NCI-H2196 (cell line): ENCODE measurements at regions not wholly inside any gene's neighbourhood (a gene's known extent, or its start where the extent isn't known, plus 50 kb on each side); places are given as distances from the start of the nearest gene placed in this dataset.
"Not testable (repeated sequence)": the region's sequence is repeated elsewhere in the genome, so short reads cannot be mapped to it uniquely, and the experiment has no call there.

Source experiments
- DNase-seq: peaks from one replicate; lab custom pipeline; 2025; ENCODE audit not compliant: unreplicated experiment; lab: John Stamatoyannopoulos, UW

DNA sequence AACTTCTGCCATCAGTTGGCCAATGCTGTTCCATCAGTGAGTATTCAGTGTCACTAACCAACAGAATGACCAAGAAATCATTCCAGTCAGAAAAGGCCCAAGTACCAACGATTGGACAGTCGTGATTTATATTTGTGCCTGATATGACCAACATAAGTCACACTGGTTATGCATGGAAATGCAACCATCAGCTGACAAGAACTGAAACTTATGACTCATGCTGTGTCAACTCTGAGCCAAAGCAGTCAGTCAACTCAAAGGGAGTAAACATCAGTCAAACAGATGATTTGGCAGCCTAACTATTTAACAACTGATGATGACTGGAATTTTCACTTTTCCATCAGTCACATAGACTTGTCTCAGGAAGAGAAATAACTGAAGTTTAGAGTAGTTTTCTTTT, 142.4 kb downstream of the ANXA2 start:
- DNase-seq: no peak

DNA sequence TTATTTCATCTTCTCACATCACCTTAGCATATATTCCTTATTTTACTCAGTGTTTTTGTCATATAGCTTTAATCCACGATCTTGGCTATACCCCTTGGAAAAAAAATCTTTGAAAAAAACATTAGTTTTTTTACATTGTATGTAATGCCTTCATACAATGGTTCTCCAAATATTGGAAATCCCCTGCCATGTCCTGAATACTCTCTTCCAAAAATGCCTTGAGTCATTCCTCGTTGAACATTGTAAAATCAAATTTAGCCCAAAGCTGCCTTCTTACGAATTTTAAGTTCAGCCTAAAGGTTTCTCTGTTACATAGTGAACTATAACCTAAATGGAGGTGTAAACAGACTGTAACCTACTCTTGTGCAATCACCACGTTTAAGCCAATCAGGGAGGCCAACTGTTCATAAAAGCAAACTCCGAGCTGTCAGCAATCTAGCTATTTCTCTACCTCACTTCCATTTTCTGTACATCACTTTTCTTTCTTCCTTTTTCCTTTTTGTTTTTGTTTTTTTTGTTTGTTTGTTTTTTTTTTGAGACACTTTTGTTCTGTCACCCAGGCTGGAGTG, 140.1 kb downstream of the ANXA2 start:
- DNase-seq: no peak

DNA sequence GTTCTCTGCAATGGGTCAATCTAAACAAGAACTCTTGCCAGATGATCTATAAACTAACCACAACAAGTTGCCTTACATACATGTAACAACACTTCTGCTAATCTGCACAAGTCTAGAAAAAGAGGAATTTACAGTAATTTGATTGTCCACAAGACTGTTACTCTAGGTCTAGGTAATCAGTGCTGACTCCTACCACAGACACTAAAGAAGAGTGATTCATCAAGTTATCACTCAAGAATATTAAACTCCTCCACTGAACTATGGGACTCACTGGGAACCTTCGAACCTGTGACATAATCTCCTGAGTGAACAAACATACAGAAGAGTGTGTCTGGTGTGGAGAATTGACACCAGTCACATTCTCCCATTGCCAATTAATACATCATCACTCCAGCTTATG, 138.3 kb downstream of the ANXA2 start:
- DNase-seq: no peak

DNA sequence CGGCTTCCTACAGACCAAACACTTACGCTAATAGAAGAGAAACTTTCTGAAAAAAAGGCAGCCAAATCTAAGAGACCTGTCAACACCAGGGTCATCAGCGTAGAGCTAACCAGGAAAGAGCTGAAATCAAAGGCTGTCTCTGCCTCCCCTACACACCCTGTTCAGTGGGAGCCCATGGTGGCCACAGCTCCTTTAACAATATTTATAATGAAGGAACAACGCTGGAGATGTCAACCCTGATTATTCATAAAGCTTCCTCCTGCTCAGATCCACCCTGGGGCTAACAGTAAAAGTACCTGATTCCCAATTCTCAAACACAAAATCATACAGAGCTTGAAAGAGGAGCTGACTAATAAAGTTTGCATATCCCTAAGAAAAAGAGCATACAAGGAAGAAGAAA, 133.7 kb downstream of the ANXA2 start:
- DNase-seq: no peak

DNA sequence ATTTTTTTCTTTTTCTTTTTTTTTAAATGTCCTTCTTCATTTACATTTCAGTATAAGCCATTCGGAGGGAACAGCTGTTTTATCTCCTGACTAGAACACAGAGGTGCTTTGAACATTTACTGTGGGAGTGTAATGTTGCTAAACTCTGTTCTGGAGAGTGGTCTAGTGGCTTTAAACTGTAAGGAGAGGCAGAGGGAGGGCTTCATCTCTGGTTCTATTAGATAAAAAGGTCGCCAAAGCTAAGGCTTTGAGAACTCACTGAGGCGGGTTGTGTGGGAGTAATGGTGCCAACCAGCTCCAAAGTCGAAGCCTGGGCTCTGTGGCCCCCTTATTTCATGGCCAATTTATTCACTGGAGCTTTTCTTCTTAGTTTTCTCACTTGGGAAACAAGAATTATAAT, 133.2 kb downstream of the ANXA2 start:
- DNase-seq: no peak

DNA sequence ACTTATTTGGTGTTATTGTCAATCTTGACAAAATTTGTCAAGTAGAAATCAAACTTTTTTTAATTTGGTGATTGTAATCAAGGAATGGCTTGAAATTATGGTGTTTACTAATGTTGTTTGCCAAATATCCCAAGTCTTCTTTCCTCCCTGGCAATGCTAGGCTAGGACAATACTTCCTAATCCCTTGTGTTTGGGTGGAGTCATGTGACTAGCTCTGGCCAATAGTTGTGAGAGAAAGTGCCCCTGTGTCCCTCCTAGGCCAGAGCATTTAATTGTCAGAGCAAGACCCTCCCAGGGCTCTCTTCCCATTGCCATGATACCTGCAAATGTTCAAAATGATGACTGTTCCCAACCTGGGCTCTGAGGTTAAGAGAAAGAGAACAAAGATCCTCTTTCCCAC, 132.7 kb downstream of the ANXA2 start:
- DNase-seq: no peak

DNA sequence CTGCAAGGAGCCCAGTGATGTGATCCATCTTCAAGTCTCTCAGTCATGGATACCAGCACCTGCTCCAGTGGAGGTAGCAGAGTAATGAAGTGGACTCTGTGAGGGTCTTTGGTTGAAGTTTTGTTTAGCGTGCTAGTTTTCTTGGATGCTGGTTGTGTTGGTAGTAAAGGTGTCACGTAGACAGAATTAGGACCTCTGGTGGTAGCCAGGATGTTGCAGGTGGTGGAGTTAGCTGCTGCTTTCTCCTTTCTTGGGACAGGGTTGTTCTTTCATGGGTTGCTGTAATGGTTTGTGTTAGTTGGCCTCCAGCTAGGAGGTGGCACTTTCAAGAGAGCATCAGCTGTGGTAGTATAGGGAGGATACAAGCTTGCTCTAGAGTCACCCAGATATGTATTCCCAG, 125.2 kb downstream of the ANXA2 start:
- DNase-seq: no peak

DNA sequence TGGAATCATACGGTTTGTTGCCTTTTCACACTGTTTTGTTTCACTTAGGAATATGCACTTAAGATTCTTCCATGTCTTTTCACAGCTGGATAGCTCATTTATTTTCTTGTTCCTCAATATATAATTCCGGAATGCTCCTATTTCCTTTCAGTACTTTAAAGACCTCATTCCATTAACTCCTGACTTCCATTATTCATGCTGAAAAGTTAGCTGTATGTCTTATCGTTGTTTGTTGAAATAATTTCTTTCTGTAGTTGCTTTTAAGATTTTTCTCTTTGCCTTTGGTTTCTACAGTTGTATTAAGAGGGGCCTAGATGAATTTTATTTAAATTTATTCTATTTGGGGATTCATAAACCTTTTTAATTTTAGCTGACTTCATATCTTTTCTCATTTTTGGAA, 122.2 kb downstream of the ANXA2 start:
- no peak for DNase-seq

DNA sequence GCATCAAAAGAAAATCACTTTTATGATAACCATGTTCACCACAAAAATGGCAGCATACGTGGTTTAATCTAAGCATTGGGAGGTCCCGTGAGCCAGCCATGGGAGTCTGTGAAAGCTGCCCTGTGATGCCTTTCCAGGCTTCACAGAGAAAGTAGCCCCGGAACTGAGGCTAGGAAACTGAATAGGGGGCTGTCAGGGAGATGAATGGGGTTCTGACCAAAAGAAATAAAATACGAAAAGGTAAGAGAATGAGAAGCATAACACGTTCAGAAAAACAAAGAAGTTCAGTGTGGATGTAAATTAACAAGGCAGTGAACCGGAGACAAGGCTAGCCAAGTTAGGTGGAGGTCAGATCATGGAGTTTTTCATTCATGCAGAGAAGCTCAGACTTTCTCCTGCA, 118.9 kb downstream of the ANXA2 start:
- DNase-seq: no peak

DNA sequence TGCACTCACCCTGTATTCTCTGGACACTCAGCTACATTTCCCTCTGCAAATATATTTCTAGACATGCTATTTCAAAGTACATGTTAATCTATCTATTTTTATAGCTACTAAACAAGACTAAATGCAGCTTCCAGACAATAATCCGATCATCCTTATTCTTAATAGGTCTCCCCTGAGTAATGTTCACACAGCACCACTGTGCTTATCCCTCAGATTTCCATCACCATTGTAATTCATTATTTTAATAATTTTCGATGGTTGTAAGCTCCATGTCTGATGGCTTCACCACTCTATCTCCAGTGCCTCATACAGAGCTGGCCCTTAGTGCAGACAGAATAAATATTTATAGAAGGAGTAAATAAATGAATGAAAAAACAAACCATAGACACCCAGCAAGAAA, 117.5 kb downstream of the ANXA2 start:
- DNase-seq: no peak

DNA sequence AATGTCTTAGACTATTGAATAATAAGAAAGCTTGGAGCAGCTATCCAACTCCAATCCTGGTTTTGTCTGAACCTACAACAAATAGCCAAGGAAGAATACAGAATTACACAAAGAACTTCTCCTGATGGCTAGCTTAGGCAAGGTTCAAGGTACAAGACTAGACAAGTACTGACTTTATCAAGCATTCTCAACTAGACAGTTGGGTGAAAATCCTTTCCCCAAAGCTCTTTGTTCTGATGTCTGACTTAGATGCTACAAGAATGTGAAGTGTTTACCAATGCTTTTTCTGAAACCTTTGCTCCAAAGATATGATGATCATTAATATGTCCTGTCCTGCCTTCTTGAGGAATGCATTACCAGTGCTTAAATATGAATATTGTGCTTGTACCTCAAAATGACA, 113.8 kb downstream of the ANXA2 start:
- no peak for DNase-seq

DNA sequence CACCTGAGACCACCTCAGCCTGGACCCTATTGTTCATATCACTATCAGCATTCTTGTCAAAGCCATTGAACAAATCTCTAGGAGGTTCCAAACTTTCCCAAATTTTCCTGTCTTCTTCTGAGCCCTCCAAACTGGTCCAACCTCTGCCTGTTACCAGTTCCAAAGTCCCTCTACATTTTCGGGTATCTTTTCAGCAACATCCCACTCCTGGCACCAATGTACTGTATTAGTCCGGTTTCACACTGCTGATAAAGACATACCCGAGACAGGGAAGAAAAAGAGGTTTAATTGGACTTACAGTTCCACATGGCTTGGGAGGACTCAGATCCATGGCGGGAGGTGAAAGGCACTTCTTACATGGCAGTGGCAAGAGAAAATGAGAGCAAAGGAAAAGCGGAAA, 101.9 kb downstream of the ANXA2 start:
- not testable (repeated sequence) for DNase-seq

DNA sequence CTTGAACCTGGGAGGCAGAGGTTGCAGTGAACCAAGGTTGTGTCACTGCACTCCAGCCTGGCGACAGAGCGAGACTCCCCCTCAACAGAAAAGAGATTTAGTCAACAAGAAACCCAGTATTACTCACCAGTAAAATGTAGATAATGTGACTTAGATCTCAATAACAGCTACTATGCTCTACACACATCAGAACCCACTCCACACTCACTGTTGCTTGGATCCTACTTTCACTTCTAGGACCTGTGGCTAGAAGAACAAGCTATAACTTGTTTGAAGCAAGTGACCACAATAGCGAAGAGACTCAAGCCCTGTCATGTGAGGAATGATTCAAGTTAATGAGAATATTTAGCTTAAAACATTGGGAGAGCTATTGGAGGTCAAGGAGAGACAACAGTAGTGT, 100.7 kb downstream of the ANXA2 start:
- DNase-seq: no peak
